Smooth muscle cell (in vitro differentiated cells): ENCODE measurements at regions not wholly inside any gene's neighbourhood (a gene's known extent, or its start where the extent isn't known, plus 50 kb on each side); places are given as distances from the start of the nearest gene placed in this dataset.
"Not testable (repeated sequence)": the region's sequence is repeated elsewhere in the genome, so short reads cannot be mapped to it uniquely, and the experiment has no call there.

Source experiments
- DNase-seq: peaks from one replicate; lab custom pipeline; 2025; ENCODE audit not compliant: unreplicated experiment; lab: John Stamatoyannopoulos, UW
- H2AFZ ChIP-seq: fragments of 200-600 bp; sonication (generic); 2 replicates; pipeline ENCODE4 v1.6.0; 2016; ENCODE audit warnings: antibody characterized with exemption, low read depth, mild to moderate bottlenecking
- H3F3A ChIP-seq: fragments of 200-600 bp; sonication (generic); 2 replicates; pipeline ENCODE4 v1.6.0; 2017; ENCODE audit warnings: antibody characterized with exemption, low read depth
- H3K27ac ChIP-seq: fragments of 200-600 bp; sonication (generic); 2 replicates; pipeline ENCODE4 v1.5.1; 2016; ENCODE audit warnings: low read depth, mild to moderate bottlenecking
- H3K27me3 ChIP-seq: fragments of 200-600 bp; sonication (generic); 2 replicates; pipeline ENCODE4 v1.6.1; 2016; ENCODE audit warnings: low read depth, mild to moderate bottlenecking
- H3K36me3 ChIP-seq: fragments of 200-600 bp; sonication (generic); 2 replicates; pipeline ENCODE4 v1.5.1; 2016; ENCODE audit warnings: low read depth
- H3K4me1 ChIP-seq: fragments of 200-600 bp; sonication (generic); 2 replicates; pipeline ENCODE4 v1.5.1; 2016; ENCODE audit warnings: low read depth
- H3K4me2 ChIP-seq: fragments of 200-600 bp; sonication (generic); 2 replicates; pipeline ENCODE4 v1.6.0; 2016; ENCODE audit warnings: mild to moderate bottlenecking
- H3K4me3 ChIP-seq: fragments of 200-600 bp; sonication (generic); 2 replicates; pipeline ENCODE4 v1.5.1; 2016; ENCODE audit warnings: mild to moderate bottlenecking
- H3K79me2 ChIP-seq: fragments of 200-600 bp; sonication (generic); 2 replicates; pipeline ENCODE4 v1.6.0; 2016; ENCODE audit warnings: low read depth, mild to moderate bottlenecking
- H3K9ac ChIP-seq: fragments of 200-600 bp; sonication (generic); 2 replicates; pipeline ENCODE4 v1.6.0; 2016; ENCODE audit warnings: low read depth
- H3K9me3 ChIP-seq: fragments of 200-600 bp; sonication (generic); replicated peaks from 2 replicates; pipeline ENCODE4 v1.5.1; 2016; ENCODE audit warnings: low read depth
- H4K20me1 ChIP-seq: fragments of 200-600 bp; sonication (generic); 2 replicates; pipeline ENCODE4 v1.6.0; 2016; ENCODE audit warnings: low read depth
- WGBS: methylation state at CpG from one replicate; pipeline ENCODE4 v1.1.7; 2016; ENCODE audit warnings: low lambda C conversion rate; 5-methylcytosine and 5-hydroxymethylcytosine counted together
- TF ChIP-seq, protein P1 (sequence below): fragments of 200-600 bp; sonication (generic); IDR thresholded peaks from 2 replicates; pipeline ENCODE4 v1.5.1; 2017; ENCODE audit warnings: borderline replicate concordance, mild to moderate bottlenecking, antibody characterized with exemption; ENCODE audit not compliant: insufficient read depth, poor library complexity, severe bottlenecking

GRCh38 chr2:129518937-129519336 is 460.5 kb upstream of the RAB6C start:
- no peaks in the 10 kb centered on the region for H3F3A ChIP-seq
- no peaks in the 10 kb centered on the region for H3K79me2 ChIP-seq
- H3K4me3 ChIP-seq: no peak overlapping the region
- H3K27ac ChIP-seq: no peak overlapping the region
- H3K27me3 ChIP-seq: no peaks in the 10 kb centered on the region
- no peaks in the 10 kb centered on the region for H4K20me1 ChIP-seq
- no peak for DNase-seq
- TF ChIP-seq, protein P1, sequence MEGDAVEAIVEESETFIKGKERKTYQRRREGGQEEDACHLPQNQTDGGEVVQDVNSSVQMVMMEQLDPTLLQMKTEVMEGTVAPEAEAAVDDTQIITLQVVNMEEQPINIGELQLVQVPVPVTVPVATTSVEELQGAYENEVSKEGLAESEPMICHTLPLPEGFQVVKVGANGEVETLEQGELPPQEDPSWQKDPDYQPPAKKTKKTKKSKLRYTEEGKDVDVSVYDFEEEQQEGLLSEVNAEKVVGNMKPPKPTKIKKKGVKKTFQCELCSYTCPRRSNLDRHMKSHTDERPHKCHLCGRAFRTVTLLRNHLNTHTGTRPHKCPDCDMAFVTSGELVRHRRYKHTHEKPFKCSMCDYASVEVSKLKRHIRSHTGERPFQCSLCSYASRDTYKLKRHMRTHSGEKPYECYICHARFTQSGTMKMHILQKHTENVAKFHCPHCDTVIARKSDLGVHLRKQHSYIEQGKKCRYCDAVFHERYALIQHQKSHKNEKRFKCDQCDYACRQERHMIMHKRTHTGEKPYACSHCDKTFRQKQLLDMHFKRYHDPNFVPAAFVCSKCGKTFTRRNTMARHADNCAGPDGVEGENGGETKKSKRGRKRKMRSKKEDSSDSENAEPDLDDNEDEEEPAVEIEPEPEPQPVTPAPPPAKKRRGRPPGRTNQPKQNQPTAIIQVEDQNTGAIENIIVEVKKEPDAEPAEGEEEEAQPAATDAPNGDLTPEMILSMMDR: no peak
- 86% methylated on average over 4 of the region's 4 CpGs for WGBS
- H3K9ac ChIP-seq: no peak overlapping the region
- no peak overlapping the region for H3K4me2 ChIP-seq
- no peak overlapping the region for H2AFZ ChIP-seq
- no peaks in the 10 kb centered on the region for H3K36me3 ChIP-seq
- H3K4me1 ChIP-seq: no peaks in the 10 kb centered on the region
- peaks cover 3% of the 10 kb centered on the region for H3K9me3 ChIP-seq

- not testable (repeated sequence) for H3K79me2 ChIP-seq, H2AFZ ChIP-seq, H3K4me1 ChIP-seq, H3K27me3 ChIP-seq, DNase-seq, H3K27ac ChIP-seq, H3F3A ChIP-seq, H3K4me3 ChIP-seq, H3K9me3 ChIP-seq, H3K9ac ChIP-seq, H4K20me1 ChIP-seq, H3K4me2 ChIP-seq, H3K36me3 ChIP-seq
- 93% methylated on average over 9 of the region's 9 CpGs for WGBS
Measured at GRCh38 chr2:129532158-129532557, 447.3 kb upstream of the RAB6C start.

DNA sequence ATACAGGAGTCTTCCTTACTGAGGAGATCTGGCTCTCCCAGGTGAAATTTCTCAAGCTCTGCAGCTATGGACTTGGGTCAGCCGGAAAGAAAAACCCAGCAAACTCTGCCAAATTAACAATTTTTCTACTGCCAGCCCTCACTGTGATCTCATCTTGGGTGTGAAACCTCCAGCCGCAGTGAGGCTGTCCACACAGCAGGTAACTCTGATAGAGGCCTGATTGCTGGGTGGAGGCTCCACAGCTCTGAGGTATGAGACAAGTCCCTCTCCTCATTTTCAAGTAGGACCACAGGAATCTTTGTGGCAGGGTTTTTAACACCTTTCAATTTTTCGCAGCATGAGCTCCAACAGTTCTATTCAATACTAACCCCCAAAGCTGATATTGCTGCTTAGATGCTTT is 430.6 kb upstream of the RAB6C start:
- H3F3A ChIP-seq: no peaks in the 10 kb centered on the region
- TF ChIP-seq, protein P1: no peak
- no peaks in the 10 kb centered on the region for H3K27me3 ChIP-seq
- no peak for DNase-seq
- WGBS: 70% methylated on average over 3 of the region's 3 CpGs
- no peaks in the 10 kb centered on the region for H3K79me2 ChIP-seq
- H3K27ac ChIP-seq: no peak overlapping the region
- no peaks in the 10 kb centered on the region for H3K4me1 ChIP-seq
- no peak overlapping the region for H3K9ac ChIP-seq
- H3K4me3 ChIP-seq: no peak overlapping the region
- H2AFZ ChIP-seq: no peak overlapping the region
- no peaks in the 10 kb centered on the region for H4K20me1 ChIP-seq
- no peaks in the 10 kb centered on the region for H3K9me3 ChIP-seq
- no peaks in the 10 kb centered on the region for H3K36me3 ChIP-seq
- no peak overlapping the region for H3K4me2 ChIP-seq

DNA sequence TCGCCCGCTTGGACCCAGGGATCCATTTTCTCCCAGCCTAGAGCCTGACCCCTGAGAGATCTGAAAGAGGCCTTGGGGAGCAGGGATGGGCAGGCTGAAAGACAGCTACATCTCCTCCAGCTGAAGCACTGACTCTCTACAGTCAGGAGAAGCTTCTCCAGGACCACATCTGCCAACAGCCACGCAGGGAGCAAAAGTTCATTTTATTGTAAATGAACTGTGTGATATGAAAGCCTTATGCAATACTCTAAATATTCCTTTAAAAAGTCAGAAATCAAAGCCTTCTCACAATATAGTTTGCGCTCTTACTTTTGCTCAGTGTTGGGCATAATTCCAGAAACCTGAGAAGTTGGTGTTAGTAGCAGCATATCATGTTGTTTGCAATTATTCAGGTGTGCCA is 428.9 kb upstream of the RAB6C start:
- H3F3A ChIP-seq: no peaks in the 10 kb centered on the region
- TF ChIP-seq, protein P1: no peak
- 97% methylated on average over 4 of the region's 4 CpGs for WGBS
- H2AFZ ChIP-seq: no peak overlapping the region
- no peak overlapping the region for H3K9ac ChIP-seq
- DNase-seq: no peak
- no peaks in the 10 kb centered on the region for H3K9me3 ChIP-seq
- no peak overlapping the region for H3K4me2 ChIP-seq
- H3K27me3 ChIP-seq: no peaks in the 10 kb centered on the region
- no peaks in the 10 kb centered on the region for H4K20me1 ChIP-seq
- H3K27ac ChIP-seq: no peak overlapping the region
- no peak overlapping the region for H3K4me3 ChIP-seq
- no peaks in the 10 kb centered on the region for H3K79me2 ChIP-seq
- no peaks in the 10 kb centered on the region for H3K36me3 ChIP-seq
- H3K4me1 ChIP-seq: no peaks in the 10 kb centered on the region
